ENCODE measurements at regions not wholly inside any gene's neighbourhood (a gene's known extent, or its start where the extent isn't known, plus 50 kb on each side); places are given as distances from the start of the nearest gene placed in this dataset.

DNA sequence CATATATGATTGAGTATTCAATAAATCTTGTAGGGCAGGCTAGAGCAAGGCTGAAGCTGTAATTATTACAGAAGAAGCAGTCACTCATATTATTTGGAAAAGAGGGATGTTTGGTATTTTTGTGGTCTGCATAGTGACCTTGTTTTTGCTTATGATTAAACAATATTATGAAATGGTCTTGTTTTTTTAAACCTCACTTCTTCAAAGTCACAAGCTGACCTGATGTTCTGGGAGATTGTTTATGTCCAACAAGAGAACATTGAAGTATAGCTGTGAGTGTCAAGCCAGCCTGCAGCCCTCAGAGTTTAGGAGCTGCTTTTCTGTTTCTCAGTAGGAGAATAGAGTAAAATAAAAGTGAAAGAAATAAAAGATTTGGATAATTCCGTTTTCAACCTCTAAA, 342.2 kb downstream of the LRRC70 start:
- CTCF ChIA-PET (ENCODE audit: low intra/inter-chr PET ratio) = no interaction called here
- TF ChIP-seq, protein P1, sequence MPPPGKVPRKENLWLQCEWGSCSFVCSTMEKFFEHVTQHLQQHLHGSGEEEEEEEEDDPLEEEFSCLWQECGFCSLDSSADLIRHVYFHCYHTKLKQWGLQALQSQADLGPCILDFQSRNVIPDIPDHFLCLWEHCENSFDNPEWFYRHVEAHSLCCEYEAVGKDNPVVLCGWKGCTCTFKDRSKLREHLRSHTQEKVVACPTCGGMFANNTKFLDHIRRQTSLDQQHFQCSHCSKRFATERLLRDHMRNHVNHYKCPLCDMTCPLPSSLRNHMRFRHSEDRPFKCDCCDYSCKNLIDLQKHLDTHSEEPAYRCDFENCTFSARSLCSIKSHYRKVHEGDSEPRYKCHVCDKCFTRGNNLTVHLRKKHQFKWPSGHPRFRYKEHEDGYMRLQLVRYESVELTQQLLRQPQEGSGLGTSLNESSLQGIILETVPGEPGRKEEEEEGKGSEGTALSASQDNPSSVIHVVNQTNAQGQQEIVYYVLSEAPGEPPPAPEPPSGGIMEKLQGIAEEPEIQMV (tag; conservative IDR thresholded peaks at IDR 0.05; ENCODE audit: low read depth) = no peak
- TF ChIP-seq NFATC3 (IDR thresholded peaks at IDR 0.05) (no peak), TCF7 (IDR thresholded peaks at IDR 0.05; ENCODE audit: borderline replicate concordance) (no peak), FOXK1 (CRISPR knock-in tag; IDR thresholded peaks at IDR 0.05; ENCODE audit: borderline replicate concordance) (no peak), SAFB2 (IDR thresholded peaks at IDR 0.05; ENCODE audit: borderline replicate concordance, low read depth, low read length, severe bottlenecking) (no peak), ZC3H8 (IDR thresholded peaks at IDR 0.05) (no peak), ZNF239 (CRISPR knock-in tag; IDR thresholded peaks at IDR 0.05) (no peak), ZFX (CRISPR knock-in tag; IDR thresholded peaks at IDR 0.05) (no peak), RBBP5 (IDR thresholded peaks at IDR 0.05; ENCODE audit: borderline replicate concordance, insufficient read depth, low read length, poor library complexity, severe bottlenecking) (no peak), POLR2H (tag; IDR thresholded peaks at IDR 0.05; ENCODE audit: low read depth) (no peak), ZNF316 (IDR thresholded peaks at IDR 0.05) (no peak), NUFIP1 (IDR thresholded peaks at IDR 0.05; ENCODE audit: partially characterized antibody) (no peak), ZNF253 (CRISPR knock-in tag; conservative IDR thresholded peaks at IDR 0.05) (no peak), ATF7 (IDR thresholded peaks at IDR 0.05) (no peak), ZZZ3 (IDR thresholded peaks at IDR 0.05) (no peak), SMAD2 (IDR thresholded peaks at IDR 0.05; ENCODE audit: low read depth, low read length) (no peak), IFI16 (CRISPR knock-in tag; IDR thresholded peaks at IDR 0.05) (no peak), SP1 (CRISPR knock-in tag; IDR thresholded peaks at IDR 0.05) (no peak)
- TF ChIP-seq, protein P2, sequence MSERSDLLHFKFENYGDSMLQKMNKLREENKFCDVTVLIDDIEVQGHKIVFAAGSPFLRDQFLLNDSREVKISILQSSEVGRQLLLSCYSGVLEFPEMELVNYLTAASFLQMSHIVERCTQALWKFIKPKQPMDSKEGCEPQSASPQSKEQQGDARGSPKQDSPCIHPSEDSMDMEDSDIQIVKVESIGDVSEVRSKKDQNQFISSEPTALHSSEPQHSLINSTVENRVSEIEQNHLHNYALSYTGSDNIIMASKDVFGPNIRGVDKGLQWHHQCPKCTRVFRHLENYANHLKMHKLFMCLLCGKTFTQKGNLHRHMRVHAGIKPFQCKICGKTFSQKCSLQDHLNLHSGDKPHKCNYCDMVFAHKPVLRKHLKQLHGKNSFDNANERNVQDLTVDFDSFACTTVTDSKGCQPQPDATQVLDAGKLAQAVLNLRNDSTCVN (CRISPR knock-in tag; IDR thresholded peaks at IDR 0.05) = no peak
- TF ChIP-seq, protein P3, sequence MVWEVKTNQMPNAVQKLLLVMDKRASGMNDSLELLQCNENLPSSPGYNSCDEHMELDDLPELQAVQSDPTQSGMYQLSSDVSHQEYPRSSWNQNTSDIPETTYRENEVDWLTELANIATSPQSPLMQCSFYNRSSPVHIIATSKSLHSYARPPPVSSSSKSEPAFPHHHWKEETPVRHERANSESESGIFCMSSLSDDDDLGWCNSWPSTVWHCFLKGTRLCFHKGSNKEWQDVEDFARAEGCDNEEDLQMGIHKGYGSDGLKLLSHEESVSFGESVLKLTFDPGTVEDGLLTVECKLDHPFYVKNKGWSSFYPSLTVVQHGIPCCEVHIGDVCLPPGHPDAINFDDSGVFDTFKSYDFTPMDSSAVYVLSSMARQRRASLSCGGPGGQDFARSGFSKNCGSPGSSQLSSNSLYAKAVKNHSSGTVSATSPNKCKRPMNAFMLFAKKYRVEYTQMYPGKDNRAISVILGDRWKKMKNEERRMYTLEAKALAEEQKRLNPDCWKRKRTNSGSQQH (CRISPR knock-in tag; IDR thresholded peaks at IDR 0.05) = no peak
- Histone ChIP-seq H3K4me1 (replicated peaks in 1 of 2; ENCODE audit: control insufficient read depth in 2 of 2, insufficient read depth in 2 of 2, low read length in 2 of 2) (no peaks in the 10 kb centered on the region), H3K27ac (ENCODE audit: extremely low read depth, low read depth, low read length) (no peak overlapping the region), H3K9me3 (replicated peaks; ENCODE audit: control insufficient read depth, insufficient read depth, low read depth, low read length) (no peaks in the 10 kb centered on the region; the same call in 1 of the 2 replicates), H3K9me1 (ENCODE audit: control insufficient read depth, insufficient read depth, low read length) (no peaks in the 10 kb centered on the region), H3K4me3 (no peak overlapping the region), H3K27me3 (ENCODE audit: control insufficient read depth in 2 of 2, insufficient read depth in 2 of 2, low read length in 2 of 2) (no peaks in the 10 kb centered on the region), H2AFZ (ENCODE audit: low read depth, low read length) (no peak overlapping the region), H3K36me3 (ENCODE audit: control insufficient read depth, insufficient read depth, low read length) (no peaks in the 10 kb centered on the region), H4K20me1 (replicated peaks; ENCODE audit: control insufficient read depth, insufficient read depth, low read length) (no peaks in the 10 kb centered on the region), H3K9ac (ENCODE audit: insufficient read depth in 1 of 2, low read depth in 2 of 2, low read length in 2 of 2) (no peak overlapping the region), H3K4me2 (ENCODE audit: insufficient read depth, low read length) (no peak overlapping the region), H3K79me2 (ENCODE audit: control insufficient read depth, insufficient read depth, low read length) (no peaks in the 10 kb centered on the region)
- in situ Hi-C loops (cut with MboI) = no loop called here
- intact Hi-C loops (cut with micrococcal nuclease) = no loop called here
- POLR2A ChIA-PET = no interaction called here
- WGBS (ENCODE audit: insufficient coverage, low coverage, missing lambda C conversion rate) = 0% methylated on average over 1 of the region's 1 CpG
- ATAC-seq (no peak), FAIRE-seq (no peak), DNase-seq (ENCODE audit: extremely low read depth in 1 of 4, low spot score in 3 of 4) (no peak)
- BruUV-seq (replicated peaks) = no TSS peak

All from K562 (cell line).